ENCODE measurements at regions not wholly inside any gene's neighbourhood (a gene's known extent, or its start where the extent isn't known, plus 50 kb on each side); places are given as distances from the start of the nearest gene placed in this dataset.

DNA sequence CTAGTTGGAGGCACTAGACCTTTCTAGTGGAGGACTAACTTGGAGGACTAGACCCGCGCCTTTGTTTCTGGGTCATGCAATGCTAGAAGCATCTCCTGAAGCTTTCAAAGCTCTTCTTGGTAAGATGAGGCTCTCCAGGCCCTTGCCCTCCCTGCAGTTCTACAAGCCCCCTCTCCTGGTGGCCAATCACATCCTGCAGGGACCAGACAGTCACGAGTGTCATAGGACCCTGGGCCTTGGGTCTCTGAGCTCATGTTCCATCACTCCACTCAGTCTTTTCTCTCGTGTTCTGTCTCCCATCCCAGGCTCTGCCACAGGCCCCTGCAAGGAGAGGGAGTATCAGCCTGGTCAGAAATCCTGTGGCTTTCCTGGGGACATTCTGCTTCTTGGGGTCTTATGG, 119.6 kb downstream of the CYLD start:
- no peak for ATAC-seq
- no peak for DNase-seq
- H3K27ac ChIP-seq: no peak overlapping the region
- no peaks in the 10 kb centered on the region for H3K36me3 ChIP-seq (ENCODE audit: insufficient read depth in 1 of 2, low read depth in 1 of 2)
- intact Hi-C loops (cut with DNase I): no loop called here
- H3K4me1 ChIP-seq: no peaks in the 10 kb centered on the region
- TF ChIP-seq, protein P1, sequence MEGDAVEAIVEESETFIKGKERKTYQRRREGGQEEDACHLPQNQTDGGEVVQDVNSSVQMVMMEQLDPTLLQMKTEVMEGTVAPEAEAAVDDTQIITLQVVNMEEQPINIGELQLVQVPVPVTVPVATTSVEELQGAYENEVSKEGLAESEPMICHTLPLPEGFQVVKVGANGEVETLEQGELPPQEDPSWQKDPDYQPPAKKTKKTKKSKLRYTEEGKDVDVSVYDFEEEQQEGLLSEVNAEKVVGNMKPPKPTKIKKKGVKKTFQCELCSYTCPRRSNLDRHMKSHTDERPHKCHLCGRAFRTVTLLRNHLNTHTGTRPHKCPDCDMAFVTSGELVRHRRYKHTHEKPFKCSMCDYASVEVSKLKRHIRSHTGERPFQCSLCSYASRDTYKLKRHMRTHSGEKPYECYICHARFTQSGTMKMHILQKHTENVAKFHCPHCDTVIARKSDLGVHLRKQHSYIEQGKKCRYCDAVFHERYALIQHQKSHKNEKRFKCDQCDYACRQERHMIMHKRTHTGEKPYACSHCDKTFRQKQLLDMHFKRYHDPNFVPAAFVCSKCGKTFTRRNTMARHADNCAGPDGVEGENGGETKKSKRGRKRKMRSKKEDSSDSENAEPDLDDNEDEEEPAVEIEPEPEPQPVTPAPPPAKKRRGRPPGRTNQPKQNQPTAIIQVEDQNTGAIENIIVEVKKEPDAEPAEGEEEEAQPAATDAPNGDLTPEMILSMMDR (IDR thresholded peaks at IDR 0.05): no peak
- WGBS, 3 donors: 68 to 72% (median 69%) methylated on average over 4 of the region's 4 CpGs
- H3K27me3 ChIP-seq (ENCODE audit: insufficient read depth in 3 of 3, low read length in 2 of 3): peaks cover 0 to 2% (median 0%) of the 10 kb centered on the region in 3 donors
- H3K4me3 ChIP-seq: no peak overlapping the region
- no peaks in the 10 kb centered on the region for H3K9me3 ChIP-seq

DNA sequence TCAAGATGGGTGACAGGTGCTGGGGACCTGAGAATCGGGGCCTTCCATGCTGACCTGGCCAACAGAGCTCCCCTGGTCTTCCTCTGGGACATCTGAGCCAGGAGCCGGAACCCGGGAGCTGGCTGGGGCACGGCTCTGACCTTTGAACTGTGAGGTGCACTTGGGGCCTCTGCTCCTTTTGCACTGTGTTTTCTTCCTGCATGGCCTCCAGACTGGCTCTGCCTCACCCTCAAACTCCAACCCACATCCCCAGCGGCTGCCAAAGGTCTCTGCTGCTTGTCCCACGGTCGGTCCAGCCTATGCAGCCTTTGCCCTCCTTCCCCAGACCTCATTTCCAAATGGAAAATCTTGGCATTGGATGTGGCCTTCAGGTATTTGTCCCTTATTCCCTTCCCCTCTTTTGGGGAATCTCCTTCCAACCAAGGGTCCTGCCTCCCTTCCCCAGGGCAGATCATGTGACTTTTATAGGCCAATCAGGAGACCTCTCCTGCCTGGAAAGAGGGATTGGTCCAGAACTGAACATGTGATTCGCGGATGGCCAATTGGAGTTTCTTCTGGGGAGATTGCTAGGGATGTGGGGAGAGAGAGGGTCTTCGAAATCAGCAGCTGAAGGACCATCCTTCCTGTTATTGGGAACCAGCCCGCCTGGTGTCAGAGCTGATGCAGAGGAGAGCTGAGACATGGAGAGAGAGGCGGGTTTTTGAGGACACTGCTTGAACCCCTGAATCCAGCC, 117.9 kb downstream of the CYLD start:
- no peak for DNase-seq
- Histone ChIP-seq H3K36me3 (ENCODE audit: insufficient read depth in 1 of 2, low read depth in 1 of 2) (no peaks in the 10 kb centered on the region), H3K27me3 (ENCODE audit: insufficient read depth in 3 of 3, low read length in 2 of 3) (peaks cover 0 to 2% (median 0%) of the 10 kb centered on the region in 3 donors), H3K4me3 (no peak overlapping the region), H3K27ac (no peak overlapping the region), H3K4me1 (no peaks in the 10 kb centered on the region), H3K9me3 (no peaks in the 10 kb centered on the region)
- intact Hi-C loops (cut with DNase I): no loop called here
- 70 to 78% (median 73%) methylated on average over 12 of the region's 12 CpGs for WGBS, 3 donors
- TF ChIP-seq, protein P1 (IDR thresholded peaks at IDR 0.05): no peak
- no peak for ATAC-seq

DNA sequence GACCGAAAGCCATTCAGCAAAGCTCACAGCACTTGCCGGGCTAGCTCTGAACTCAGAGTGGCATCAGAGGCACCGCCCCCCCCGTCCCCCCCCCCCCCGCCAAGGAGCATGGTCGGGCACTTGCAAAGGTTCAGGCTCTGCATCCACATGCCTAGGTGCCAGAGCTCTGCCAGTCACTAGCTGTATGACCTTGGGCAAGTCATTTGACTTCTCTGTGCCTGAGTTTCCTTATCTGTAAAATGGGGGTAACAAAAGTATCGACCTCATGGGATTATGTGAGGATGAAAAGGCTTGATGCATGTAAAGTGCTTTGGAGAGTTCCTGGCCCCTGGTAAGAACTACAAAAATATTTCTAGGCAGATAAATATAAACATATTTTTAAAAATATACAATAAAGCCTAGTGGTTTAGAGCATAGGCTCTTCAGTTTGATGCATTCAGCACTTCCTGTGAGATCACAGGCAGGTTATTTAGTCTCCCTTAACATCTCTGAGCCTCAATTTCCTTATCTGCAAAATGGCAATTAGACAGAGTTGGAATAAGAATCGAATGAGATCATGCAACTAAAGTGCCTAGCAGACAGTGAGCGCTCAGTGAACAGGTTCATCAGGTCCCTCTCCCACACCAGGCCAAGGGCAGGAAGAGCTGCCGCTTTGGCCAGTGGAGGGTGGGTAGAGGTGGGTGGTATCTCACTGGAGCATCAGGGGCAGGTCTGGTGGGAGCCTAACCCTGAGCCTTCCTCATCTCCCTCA, 117.2 kb downstream of the CYLD start:
- intact Hi-C loops (cut with DNase I): no loop called here
- DNase-seq: no peak
- H3K27me3 ChIP-seq (ENCODE audit: insufficient read depth in 3 of 3, low read length in 2 of 3): peaks cover 0 to 5% (median 2%) of the 10 kb centered on the region in 3 donors
- H3K36me3 ChIP-seq (ENCODE audit: insufficient read depth in 1 of 2, low read depth in 1 of 2): no peaks in the 10 kb centered on the region
- H3K27ac ChIP-seq: no peak overlapping the region
- H3K9me3 ChIP-seq: no peaks in the 10 kb centered on the region
- H3K4me1 ChIP-seq: no peaks in the 10 kb centered on the region
- no peak overlapping the region for H3K4me3 ChIP-seq
- WGBS, 3 donors: 64 to 85% (median 72%) methylated on average over 7 to 10 of the region's 10 CpGs
- TF ChIP-seq, protein P1 (IDR thresholded peaks at IDR 0.05): no peak
- ATAC-seq: no peak

DNA sequence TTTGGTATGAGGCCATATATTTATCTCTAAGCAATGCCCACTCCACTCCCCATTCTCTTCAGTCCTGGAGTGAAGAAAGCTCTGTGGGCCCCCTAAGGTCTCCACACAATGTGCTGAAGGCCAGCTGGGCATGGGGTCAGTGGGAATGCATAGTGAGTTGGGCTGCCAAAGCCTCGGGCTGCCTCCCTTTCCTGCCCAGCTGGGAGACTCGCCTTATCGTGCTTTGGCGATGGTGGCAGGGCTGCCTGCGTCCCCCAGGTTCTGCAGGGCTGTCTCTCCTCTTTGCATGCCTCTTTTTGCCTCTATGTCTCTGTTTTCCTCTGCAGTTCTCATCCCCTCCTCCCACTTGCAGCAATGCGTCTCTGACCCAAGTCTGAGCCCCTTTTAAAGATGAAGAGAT, 116.5 kb downstream of the CYLD start:
- ATAC-seq: no peak
- WGBS, 3 donors: 67 to 71% (median 67%) methylated on average over 6 of the region's 6 CpGs
- TF ChIP-seq, protein P1 (IDR thresholded peaks at IDR 0.05): no peak
- Histone ChIP-seq H3K9me3 (no peaks in the 10 kb centered on the region), H3K4me1 (no peaks in the 10 kb centered on the region), H3K27ac (no peak overlapping the region), H3K27me3 (ENCODE audit: insufficient read depth in 3 of 3, low read length in 2 of 3) (peaks cover 0 to 5% (median 2%) of the 10 kb centered on the region in 3 donors), H3K4me3 (no peak overlapping the region), H3K36me3 (ENCODE audit: insufficient read depth in 1 of 2, low read depth in 1 of 2) (no peaks in the 10 kb centered on the region)
- intact Hi-C loops (cut with DNase I): no loop called here
- no peak for DNase-seq
